Colon (tissue), 2 donors: ENCODE measurements at regions not wholly inside any gene's neighbourhood (a gene's known extent, or its start where the extent isn't known, plus 50 kb on each side); places are given as distances from the start of the nearest gene placed in this dataset.

ENCODE experiments used
- FAIRE-seq: peaks from 2 replicates; lab custom pipeline; 2012; peaks lifted over from hg19 to GRCh38; lab: Jason Lieb, UNC
- donor health status: control.
- donor health status: control.

DNA sequence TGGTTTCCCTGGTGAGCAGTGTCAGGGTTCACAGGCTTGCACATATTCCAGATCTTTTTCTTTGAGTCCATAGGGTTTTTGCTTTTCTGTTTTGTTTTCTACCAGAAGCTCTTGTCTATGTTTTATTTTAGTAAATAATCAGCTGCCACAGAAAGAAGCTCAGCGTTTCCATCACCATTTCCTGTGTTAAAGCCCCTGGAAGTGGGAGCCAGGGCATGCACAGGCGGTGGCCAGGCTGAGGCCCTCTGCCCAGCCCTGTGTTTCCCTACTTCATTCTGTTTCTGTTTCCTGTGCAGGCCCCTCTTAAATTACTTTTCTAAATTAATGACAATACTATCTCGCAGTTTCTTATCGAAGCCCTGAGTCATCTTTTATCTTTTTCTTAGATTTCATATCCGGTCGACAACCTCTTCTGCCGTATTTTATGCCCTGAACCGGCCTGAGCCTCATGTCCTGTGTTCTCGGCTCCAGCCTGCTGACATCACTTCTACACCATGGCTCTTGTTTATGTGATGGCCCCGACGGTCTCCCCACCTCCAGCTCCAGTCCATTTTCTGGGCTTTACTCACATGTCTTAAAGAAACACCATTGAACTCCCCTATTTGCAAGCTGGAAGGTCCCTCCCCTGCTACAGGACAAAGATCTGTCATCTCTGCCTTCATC, 442.2 kb downstream of the TCERG1L start:
- no peak for FAIRE-seq

DNA sequence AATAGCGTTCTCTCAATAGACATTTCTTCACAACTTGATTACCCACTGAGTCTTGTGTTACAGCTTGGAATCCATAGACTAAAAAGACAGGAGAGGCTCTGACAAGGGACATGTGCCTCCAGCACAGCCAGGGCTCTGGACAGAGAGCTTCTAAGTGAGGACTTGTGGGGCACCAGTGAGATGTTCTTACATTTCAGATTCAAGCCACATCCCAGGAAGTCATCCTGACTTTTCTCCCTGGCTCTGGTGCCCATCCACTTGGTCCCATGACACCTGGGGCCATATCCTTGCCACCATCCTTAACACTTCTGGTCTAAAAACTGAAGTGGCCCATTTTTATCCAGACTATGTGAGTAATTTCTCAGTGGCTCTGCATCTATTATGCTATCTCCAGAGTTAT, 440.1 kb downstream of the TCERG1L start:
- FAIRE-seq: no peak

DNA sequence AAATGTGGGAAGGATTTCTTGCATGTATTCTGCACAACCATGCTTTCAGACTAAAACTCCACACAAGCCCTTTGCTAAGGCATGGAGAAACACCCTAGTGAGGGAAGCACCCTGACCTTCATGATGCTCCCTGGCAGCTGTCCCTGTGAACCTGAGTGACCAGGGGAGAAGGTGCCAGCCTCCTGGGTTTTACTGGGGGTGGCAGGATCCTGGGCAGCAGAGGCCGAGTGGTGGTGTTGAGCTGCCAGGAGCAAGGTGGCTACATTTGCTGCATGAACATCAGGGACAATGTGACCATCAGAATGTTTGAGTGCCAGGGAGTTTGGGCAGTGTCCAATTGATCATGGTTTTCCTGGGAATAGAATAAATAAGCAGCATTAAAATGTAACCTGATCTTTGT, 437.9 kb downstream of the TCERG1L start:
- no peak for FAIRE-seq

DNA sequence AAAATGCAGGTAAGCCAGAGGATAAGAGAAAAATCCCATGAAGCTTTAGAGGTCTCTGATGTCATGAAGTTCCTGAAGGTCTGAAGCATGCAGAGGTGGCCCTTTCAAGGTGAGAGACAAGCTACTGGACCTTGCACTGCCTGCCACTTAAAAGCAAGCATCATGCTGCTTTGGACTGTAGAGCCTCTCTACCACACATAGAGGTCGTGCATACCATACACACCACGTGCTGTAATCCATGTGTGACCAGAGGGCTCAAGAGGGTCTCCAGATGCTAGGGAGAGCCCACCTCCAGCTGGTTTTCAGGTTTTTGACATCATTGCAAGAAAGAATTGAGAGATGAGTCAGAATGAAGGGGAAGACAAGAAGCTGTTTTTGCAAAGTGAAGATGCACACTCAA, 436.4 kb downstream of the TCERG1L start:
- no peak for FAIRE-seq

DNA sequence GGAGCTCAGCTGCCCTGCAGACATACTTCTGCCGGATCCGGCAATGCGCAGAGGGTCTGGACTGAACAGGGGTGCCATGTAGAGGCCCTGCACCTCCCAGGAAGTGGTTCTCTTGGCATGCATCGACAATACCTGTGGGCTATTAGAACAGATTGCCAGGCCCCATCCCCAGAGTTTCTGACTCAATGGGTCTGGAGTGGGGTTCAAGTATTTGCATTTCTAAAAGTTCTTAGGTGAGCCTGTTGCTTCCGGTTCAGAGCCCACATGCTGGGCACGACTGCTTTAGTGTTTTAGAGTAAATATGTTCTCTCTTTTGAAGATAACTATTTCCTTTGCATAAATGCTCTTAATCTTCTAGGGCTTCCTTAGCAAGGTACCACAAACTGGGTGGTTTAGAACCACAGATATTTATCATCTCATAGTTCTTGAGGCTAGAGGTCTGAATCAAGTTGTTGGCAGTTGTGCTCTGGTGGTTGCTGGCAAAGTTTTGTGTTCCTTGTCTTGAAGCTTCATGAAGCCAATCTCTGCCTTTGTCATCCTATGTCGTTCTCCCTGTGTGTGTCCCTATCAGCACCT, 435.5 kb downstream of the TCERG1L start:
- no peak for FAIRE-seq

DNA sequence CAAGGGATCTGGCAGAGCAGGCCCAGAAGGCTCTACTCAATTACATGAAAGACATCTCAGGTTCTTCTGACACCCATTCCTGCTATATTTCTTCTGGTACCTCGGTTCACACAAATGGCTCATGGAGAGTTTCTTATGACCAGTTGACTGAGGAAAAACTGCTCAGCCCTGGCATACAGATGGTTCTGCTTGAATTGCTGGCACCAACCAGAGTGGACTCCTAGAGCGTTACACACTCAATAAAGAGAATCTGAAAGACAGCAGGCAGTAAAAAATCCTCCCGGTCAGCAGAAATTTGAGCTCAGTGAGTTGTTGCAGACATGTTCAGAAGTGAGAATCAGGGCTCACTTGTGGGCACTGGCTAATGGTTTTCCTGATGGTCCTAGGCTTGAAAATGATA, 434.4 kb downstream of the TCERG1L start:
- no peak for FAIRE-seq

DNA sequence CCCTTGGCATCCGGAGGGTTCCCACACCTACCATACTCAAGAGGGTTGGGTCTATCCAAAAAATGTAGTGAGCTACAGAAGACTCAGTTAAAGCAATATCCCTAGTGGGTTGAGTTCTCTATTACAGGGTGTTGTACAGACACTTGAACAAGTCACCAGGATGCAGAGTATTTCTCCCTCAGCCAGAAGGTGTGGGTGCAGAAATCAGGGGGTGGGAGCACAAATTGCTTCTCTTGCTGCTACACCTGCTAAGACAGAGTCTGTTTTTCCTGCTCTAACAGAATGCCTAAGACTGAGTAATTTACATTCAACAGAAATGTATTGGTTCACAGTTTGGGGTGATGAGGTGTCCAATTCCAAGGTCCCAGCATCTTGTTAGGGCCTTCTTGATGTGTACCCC, 433.4 kb downstream of the TCERG1L start:
- no peak for FAIRE-seq

DNA sequence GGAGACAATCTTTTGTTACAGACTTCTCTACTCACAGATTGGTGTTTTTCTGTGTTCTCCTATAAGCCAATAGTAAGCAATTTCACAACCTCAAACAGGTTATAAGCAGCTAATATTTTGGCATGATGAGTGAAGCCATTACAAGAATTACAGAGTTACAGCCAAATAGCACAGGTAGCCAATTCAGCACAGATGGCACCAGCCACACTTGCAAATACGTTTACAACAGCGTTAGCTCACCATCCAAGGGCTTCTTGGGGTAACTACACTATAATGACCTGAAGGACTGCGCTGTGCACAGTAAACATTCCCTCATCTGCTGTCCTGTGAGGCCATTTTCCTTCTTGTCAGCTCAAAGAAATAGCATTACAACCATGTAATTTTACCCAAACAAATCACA, 428.6 kb downstream of the TCERG1L start:
- FAIRE-seq: no peak

DNA sequence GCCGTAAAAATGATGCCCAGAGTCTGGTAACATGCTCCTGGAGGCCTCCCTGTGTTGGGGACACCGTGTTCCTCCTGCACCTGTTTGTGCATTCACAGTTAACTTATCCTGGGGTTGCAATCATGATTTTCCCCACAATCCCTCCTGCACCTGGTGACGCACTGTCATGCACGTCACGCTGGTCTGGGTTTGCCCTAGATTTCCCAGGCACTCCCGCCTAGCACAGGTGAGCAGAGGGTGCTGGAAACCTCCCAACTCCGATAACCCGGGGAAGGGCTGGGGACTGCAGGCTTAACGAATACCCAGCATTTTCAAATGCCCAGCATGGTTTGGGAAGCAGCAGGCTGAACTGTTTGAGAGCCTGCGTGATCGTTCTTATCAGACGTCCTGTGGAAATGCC, 427.1 kb downstream of the TCERG1L start:
- no peak for FAIRE-seq

DNA sequence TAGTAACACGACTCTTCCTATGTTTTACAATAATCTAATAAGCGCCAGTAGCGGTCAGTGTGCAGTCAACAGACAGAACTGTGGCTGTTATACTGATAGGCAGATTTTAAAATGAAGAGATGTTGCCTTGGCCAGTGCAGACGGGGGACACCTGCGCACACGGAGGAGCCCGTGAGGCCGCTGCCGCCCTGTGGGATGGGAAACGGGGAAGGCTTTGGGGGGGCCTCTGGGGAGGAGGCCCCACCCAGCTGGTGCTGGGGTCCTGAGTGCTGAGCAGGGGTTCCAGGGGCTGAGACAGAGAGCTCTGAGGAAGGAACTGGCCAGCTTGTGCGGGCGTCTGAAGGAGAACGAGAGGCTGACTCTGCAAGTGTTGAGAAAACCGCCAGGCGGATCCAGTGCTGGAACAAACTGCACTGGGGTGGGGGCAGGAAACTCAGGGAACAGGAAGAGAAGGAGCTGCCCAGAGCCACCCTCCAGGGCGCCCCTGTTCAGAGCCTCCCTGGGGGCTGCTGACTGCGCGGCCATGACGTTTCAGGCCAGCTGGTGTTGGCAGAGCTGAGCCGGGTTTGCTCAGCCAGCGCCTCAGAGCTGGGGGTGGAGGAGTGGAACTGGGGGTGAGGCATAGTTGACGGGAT, 426.4 kb downstream of the TCERG1L start:
- FAIRE-seq: no peak

DNA sequence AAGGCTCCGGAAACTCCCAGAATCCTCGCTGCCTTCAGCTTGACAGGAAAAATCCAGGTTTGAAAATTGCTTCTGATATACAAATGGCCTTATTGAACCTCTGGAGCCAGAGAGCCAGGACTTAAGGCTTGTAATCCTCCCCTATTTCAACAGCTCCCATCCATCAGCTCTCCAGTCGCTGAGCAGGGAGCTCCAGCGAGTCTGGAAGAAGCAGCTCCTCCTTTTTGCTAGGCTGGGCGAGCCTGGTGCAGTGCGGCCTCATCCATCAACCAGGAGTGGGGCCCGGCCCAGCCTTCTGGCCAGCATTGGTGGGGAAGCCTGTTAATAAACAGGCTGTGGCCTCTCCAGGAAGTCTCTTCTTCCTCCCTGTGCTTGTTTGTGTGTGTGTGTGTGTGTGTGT, 424.4 kb downstream of the TCERG1L start:
- FAIRE-seq: no peak

DNA sequence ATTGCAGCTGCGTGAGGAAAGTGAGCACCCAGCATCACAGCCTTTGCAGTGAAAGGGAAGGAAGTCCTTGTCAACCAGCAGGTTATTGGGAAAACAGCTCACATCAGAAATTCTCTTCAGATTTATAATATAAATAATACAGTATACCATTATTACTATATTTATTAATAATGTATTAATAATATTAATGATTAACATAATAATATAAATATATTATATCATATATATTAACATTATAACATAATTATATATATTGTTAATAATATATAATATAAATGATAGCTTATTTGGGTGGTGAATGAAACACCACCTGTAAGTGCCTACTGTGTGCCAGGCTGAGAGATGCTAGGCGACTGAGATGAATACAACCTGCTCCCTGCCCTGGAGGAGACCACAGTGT, 423.0 kb downstream of the TCERG1L start:
- FAIRE-seq: no peak

DNA sequence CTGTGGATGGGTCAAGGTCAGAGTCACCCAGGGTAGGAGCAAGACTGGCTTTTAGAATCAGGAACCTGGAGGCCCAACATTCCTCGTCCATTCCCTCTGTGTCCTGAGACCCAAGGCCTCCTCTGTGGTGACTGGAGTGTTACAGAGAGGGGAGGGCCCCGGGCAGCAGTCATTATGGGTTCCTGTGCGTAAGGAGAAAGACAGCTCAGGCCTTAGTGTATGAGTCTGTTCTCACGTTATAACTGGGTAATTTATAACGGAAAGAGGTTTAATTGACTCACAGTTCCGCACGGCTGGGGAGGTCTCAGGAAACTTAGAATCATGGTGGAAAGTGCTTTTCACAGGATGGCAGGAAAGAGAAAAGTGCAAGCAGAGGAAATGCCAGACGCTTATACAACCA, 422.3 kb downstream of the TCERG1L start:
- no peak for FAIRE-seq

DNA sequence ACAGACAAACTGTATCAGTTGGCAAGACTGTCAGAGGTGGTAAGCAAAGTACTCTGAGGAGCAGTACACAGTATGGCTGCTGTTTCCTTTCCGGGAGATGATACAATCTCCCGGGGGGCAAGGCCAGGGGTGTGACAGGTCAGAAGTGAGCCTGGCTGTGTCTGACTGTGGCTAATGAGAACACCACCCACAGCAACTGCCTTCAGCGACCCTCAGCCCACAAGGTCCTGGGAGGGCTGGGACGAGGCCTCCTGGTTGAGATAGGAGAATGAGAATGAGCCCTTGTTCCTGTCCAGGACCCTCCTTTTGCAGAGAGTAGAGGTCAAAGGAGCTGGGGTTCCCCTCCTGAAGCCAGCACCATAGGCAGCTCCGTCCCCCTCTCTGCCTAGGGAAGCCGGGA, 421.7 kb downstream of the TCERG1L start:
- FAIRE-seq: no peak

DNA sequence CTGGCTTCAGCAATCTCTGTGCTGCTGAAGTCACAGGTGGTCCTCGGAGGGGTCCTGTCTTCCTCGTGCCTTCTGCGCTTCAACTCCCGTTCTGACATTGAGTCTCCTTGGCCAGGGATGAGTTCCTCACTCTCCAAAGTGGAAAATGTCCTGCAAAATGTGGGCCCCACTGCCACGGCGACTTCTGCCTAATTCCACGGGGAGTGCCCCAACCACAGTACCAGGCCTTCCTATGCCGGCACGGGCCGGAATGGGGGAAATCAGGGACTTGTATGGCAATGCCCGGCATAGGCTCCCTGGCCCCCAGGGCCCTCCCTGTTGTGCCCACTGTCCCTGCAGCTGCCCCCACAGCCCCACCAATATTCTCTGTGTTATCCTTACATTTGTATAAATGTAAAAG, 420.5 kb downstream of the TCERG1L start:
- no peak for FAIRE-seq

DNA sequence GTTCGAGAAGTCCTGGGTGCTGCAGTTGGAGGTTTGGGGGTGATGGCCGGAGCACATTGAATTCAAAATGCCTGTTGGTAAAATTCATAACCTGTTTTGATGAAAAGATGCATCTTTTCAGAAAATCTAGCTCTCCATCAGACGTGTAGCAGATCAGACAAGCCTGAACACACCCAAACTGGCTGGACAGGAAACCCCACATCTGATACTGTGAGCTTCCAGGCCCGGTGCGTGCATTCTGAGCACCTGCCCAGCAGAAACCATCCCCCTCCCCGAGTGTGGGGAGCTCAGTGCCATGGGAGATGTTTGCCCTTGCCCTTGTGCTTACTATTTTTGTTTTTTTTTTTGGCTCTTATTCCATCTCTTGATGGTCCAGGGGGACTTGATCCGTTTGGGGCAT, 417.1 kb downstream of the TCERG1L start:
- FAIRE-seq: no peak

DNA sequence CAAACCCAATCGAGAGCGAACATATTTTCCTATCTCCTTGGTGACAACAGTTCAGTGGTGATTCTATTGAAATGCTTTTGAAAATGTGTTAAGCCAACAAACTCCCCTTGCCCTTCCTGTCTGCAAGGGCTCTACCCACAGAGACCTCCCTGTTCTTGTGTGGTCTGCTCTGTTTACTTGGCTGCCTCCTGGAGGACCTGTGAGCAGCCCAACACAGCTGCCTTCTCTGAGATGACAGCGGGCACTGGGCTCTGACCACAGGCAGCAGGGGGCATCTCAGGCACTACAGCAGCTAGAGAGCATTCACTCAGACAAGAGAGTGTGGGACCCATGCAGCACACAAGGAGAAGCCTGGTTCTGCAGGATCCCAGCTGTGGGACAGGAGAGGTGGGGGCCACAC, 416.4 kb downstream of the TCERG1L start:
- FAIRE-seq: no peak

DNA sequence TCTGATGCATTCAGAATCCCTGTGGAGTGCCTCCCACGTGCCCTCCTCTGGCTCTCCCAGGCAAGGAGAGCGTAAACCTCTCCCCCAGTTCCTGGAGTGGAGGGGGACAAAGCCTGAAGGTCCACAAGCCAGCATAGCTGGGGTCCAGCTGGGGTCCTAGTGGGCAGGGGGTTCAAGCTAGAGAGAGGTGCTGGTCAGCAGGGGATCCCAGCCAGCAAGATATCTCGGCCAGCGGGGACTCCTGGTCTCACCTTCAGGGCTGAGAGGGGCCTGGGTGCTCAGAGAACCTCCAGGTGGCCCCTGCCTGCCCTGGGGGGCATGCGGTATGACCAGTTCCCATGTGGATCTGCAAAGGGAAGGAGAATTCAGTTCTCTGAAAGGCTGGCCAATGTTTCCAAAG, 413.7 kb downstream of the TCERG1L start:
- FAIRE-seq: no peak

DNA sequence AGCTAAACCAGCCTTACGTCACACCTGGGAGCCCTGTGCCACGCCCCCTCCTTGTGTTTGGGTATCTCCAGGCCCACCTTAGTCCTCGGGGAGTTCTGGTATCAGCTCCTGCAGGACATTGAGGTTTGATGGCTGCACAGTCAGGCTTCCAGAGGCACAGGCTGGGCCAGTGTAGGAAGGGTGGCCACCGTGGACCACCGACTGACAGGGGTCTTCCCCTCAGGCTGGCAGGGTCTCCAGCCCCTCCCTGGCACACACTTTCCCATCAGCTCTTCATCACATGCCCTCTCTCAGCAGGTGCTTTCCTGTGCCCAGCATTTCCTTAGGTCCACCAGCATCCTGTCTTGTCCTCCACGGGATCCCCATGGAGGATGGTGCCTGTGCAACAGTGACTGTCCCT, 413.1 kb downstream of the TCERG1L start:
- FAIRE-seq: no peak

DNA sequence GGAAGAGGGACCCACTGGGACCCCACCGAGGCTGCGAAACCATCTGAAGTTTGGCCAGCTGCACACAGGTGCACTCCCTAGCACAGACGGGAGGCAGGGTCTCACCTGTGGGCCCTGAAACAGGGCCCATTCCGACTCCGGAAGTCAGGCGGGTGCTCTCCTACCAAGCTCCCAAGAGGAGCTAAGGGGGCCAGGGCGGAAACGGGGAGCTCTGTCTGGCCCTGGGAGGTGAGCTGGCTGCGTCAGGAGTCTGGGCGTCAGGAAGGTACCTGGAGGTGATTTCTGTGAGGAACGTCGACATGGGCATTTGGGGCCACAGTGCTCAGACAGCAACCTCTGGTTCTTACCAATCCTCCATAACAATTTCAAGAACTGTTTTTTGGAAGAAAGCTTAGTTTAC, 411.7 kb downstream of the TCERG1L start:
- FAIRE-seq: no peak

DNA sequence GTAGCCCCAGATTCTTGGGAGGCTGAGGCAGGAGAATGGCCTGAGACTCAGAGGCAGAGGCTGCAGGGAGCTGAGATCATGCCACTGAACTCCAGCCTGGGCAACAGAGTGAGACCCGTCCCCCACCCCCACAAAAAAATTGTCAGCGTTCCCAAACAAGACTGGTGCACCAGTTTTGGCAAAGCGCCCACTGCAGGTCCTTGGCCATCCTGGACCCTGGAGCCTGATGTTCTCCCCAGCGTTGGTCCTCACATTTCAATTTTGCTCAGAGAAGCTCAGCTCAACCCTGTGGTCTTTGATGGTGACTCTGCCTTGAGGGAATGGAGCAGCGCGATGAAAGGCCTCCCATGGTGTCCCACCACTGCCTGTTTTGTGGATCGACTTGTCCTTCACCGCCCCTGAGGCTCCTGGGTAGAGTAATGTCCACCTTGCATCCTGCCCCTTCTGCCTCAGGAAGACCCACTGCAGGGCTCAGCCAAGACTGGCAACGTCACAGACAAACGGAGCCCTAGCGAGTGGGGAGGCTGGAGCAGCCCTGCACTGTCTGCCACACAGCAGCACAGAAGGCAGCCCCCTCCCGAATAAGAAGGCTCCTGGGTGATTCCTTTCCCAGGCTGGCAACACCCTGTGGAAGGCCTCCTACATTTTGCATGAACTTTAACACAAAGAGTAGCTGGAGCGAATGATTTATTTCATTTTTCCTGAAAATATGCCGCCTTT, 410.9 kb downstream of the TCERG1L start:
- no peak for FAIRE-seq

DNA sequence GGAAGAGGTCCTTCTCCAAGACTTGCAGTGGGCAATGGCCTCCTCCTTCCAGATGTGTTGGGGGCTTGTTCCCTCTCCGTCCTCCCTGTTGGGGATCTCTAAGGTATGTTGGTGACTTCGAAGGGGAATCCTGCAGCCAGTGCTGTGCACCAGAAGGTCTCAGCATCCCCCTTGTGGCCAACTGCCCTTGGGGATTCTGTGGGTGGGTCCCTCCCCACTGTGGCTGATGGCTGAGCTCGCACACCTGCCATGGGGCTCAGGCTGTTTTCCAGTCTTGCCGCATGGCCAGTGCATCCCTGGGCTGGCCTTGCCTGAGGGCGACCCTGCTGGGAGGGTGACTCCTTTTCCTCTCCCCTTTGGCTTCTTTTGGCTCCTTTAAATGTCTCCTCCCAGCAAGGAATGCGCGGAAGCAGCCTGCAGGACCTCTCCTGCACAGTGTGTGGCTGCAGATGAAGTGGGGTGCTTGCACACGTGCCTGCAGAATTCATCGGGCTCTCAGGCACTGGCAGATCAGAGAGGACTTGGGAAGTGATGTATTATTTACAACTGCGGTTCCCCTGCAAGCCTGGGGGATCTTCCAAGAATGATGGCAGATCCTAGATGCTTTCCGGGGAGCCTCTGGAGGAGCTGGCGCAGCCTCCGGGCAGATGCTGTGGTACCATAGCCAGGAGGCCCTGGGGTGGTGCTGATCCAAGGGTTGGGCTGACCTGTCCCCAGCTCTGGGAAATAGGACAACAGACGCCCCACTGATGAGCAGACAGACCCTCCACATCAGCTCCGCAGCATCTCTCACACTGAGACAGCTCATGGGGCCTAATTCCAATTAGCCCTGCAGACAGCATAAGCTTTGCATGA, 410.0 kb downstream of the TCERG1L start:
- FAIRE-seq: no peak
